ENCODE measurements at regions not wholly inside any gene's neighbourhood (a gene's known extent, or its start where the extent isn't known, plus 50 kb on each side); places are given as distances from the start of the nearest gene placed in this dataset.

DNA sequence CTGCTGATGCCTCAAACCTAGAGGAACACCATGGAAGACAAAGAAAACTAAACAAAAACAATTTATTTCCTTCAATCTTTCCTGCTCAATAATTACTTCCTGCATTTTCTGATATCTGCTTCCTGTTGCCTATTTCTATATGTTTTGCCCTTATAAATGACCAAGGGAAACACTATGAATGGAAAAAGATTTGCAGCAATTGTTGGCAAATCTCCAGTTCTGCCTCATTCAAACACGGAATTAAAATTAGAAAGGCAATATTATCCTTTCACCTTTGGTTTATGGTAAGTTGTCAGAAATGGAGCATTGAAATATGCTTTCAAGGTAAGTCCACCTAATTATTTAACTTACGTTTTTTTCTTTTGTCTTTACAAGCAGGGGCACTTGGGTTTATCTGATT is 552.2 kb upstream of the ANKRD30A start:
- no peak for DNase-seq (ENCODE audit: low read depth, low spot score)
- Histone ChIP-seq H3K9me3 (ENCODE audit: control insufficient read depth, insufficient read depth, low read length) (no peaks in the 10 kb centered on the region; the same call in 1 of the 2 replicates), H3K27ac (ENCODE audit: low read depth, low read length) (no peak overlapping the region), H3K4me3 (ENCODE audit: low read depth, low read length) (no peak overlapping the region), H3K27me3 (ENCODE audit: control insufficient read depth, insufficient read depth, low read length) (no peaks in the 10 kb centered on the region)
- TF ChIP-seq, protein P1, sequence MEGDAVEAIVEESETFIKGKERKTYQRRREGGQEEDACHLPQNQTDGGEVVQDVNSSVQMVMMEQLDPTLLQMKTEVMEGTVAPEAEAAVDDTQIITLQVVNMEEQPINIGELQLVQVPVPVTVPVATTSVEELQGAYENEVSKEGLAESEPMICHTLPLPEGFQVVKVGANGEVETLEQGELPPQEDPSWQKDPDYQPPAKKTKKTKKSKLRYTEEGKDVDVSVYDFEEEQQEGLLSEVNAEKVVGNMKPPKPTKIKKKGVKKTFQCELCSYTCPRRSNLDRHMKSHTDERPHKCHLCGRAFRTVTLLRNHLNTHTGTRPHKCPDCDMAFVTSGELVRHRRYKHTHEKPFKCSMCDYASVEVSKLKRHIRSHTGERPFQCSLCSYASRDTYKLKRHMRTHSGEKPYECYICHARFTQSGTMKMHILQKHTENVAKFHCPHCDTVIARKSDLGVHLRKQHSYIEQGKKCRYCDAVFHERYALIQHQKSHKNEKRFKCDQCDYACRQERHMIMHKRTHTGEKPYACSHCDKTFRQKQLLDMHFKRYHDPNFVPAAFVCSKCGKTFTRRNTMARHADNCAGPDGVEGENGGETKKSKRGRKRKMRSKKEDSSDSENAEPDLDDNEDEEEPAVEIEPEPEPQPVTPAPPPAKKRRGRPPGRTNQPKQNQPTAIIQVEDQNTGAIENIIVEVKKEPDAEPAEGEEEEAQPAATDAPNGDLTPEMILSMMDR (IDR thresholded peaks at IDR 0.05; ENCODE audit: low read depth, low read length) = no peak
- CTCF ChIA-PET = no interaction called here
- POLR2A ChIA-PET = no interaction called here

DNA sequence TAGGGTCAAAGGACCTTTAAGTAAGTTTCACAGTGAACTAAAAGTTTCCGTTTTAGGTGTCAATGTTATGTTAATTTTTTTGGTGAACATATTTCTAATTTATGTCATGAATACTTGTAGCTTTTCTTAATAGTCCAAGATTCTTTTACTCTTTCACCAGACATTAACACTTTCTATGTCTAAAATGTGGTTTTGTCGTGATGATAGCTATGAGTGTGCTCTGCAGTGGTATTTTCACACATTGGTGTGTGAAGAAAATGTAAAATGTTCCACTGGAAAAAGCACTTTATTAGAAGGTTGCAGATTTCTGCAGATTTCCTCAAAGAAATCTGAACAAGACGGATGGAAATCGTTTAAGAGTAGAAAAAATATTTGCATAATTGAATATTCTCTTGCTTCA is 561.0 kb upstream of the ANKRD30A start:
- Histone ChIP-seq H3K27ac (ENCODE audit: low read depth, low read length) (no peak overlapping the region), H3K4me3 (ENCODE audit: low read depth, low read length) (no peak overlapping the region), H3K9me3 (ENCODE audit: control insufficient read depth, insufficient read depth, low read length) (no peaks in the 10 kb centered on the region), H3K27me3 (ENCODE audit: control insufficient read depth, insufficient read depth, low read length) (no peaks in the 10 kb centered on the region)
- ChIA-PET CTCF (no interaction called here), POLR2A (interaction anchor here (0.5 kb wide), 1 partner anchor 869 kb away, joined by 16 read pairs; no protein-coding TSS in a partner anchor)
- no peak for DNase-seq (ENCODE audit: low read depth, low spot score)
- TF ChIP-seq, protein P1 (IDR thresholded peaks at IDR 0.05; ENCODE audit: low read depth, low read length) = no peak

DNA sequence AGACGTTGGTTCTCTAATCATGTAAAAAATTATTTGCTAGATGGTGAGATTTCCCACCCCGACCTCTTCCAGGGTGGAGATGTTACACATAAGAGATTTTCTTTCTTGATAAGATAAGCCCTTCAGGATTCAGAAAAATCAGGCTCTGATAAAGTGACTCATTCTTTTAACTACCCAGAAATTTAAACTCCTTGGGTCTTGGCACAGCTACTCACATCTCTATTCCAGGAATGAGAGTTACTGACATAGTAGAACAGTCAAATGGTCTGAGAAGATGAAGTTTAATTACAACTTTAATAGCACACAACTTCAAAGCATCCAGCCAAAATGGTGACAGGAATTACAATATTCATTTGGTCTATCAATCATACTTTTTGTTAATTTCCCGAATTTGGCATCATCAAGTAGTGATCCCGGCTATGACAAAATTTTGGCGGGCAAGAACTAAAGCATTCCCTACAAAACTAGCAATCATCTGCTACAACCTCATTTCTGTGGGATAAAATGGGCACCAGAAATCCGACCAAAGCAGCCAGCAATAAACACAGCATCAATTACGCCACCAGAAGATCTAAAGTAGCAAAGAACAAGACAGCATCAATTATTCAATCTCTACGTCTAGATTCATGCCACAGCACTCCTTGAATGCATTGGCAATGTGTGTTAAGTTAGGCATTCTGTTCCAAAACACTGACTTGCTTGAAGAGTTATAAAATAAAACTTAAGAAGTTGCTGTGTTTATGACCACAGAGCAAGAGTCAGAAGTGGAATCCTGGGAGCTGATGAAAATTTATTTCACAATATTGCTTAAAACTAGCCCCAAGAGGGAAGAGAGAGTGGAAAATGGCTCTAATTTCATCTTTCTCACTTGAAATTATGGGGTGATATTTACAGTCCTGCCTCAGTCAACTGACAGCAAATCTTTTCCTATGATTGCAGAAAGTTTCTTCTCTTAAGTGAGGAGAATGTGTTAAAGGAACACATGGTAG is 565.7 kb upstream of the ANKRD30A start:
- TF ChIP-seq, protein P1 (IDR thresholded peaks at IDR 0.05; ENCODE audit: low read depth, low read length) = no peak
- H3K27me3 ChIP-seq (ENCODE audit: control insufficient read depth, insufficient read depth, low read length) = no peaks in the 10 kb centered on the region
- no peaks in the 10 kb centered on the region for H3K9me3 ChIP-seq (ENCODE audit: control insufficient read depth, insufficient read depth, low read length)
- H3K4me3 ChIP-seq (ENCODE audit: low read depth, low read length) = no peak overlapping the region
- DNase-seq (ENCODE audit: low read depth, low spot score) = no peak
- ChIA-PET CTCF (no interaction called here), POLR2A (no interaction called here)
- no peak overlapping the region for H3K27ac ChIP-seq (ENCODE audit: low read depth, low read length)

DNA sequence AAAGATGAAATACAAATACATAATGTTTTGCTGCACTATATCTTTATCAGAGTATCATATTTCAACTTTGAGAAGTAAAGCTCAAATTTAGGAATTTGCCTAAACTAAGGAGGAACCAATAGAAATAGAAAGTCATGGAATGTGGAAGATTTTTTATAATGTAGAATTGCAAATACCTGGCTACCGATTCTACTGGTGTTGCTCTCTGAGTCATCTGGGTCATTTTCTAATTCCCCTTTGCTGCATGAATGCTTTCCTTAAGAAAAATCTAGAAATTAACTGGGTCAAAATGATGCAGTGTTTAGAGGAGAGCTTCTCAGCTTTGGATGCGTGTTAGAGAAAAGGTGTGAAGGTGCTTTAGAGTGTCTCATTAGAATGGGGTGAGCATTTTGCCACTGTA is 568.9 kb upstream of the ANKRD30A start:
- H3K27ac ChIP-seq (ENCODE audit: low read depth, low read length) = no peak overlapping the region
- TF ChIP-seq, protein P1 (IDR thresholded peaks at IDR 0.05; ENCODE audit: low read depth, low read length) = no peak
- no peak for DNase-seq (ENCODE audit: low read depth, low spot score)
- H3K9me3 ChIP-seq (ENCODE audit: control insufficient read depth, insufficient read depth, low read length) = no peaks in the 10 kb centered on the region
- no peaks in the 10 kb centered on the region for H3K27me3 ChIP-seq (ENCODE audit: control insufficient read depth, insufficient read depth, low read length)
- ChIA-PET CTCF (no interaction called here), POLR2A (no interaction called here)
- no peak overlapping the region for H3K4me3 ChIP-seq (ENCODE audit: low read depth, low read length)

DNA sequence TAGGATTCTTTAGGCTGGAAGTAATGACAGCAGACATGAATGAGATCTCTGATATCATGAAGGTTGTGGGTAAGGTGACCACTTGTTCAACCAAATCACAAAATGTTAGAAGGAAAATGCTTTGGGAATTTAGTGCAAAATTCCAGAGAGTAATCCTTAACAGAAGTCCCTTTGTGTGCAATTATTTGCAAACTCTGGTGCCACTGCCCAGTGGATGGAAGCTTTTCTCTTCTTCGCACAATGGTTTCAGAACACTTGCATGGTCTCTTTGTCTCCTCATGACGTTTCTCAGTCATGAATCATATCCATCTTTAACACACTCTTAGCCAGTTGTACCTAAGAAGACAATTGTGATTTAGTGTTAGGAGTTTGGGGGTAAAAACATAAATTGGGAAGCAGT is 570.4 kb upstream of the ANKRD30A start:
- DNase-seq (ENCODE audit: low read depth, low spot score) = no peak
- POLR2A ChIA-PET = no interaction called here
- Histone ChIP-seq H3K27me3 (ENCODE audit: control insufficient read depth, insufficient read depth, low read length) (no peaks in the 10 kb centered on the region), H3K27ac (ENCODE audit: low read depth, low read length) (no peak overlapping the region), H3K4me3 (ENCODE audit: low read depth, low read length) (no peak overlapping the region), H3K9me3 (ENCODE audit: control insufficient read depth, insufficient read depth, low read length) (no peaks in the 10 kb centered on the region)
- TF ChIP-seq, protein P1 (IDR thresholded peaks at IDR 0.05; ENCODE audit: low read depth, low read length) = no peak
- CTCF ChIA-PET = no interaction called here
